WTC11 (cell line): ENCODE measurements at regions not wholly inside any gene's neighbourhood (a gene's known extent, or its start where the extent isn't known, plus 50 kb on each side); places are given as distances from the start of the nearest gene placed in this dataset.

ENCODE experiments used
- ATF6 ChIP-seq: sonication (generic); formaldehyde crosslinking; IDR thresholded peaks from 2 replicates; pipeline ENCODE4 v1.8.1; 2023; ENCODE audit warnings: mild to moderate bottlenecking, missing genetic modification reagents
- CTCF ChIP-seq: fragments of 200-600 bp; IDR thresholded peaks from 2 replicates; pipeline ENCODE4 v1.8.0; 2022; ENCODE audit warnings: antibody characterized with exemption
- EMX1 ChIP-seq: fragments of 250-450 bp; sonication (Bioruptor Pico); IDR thresholded peaks from 2 replicates; pipeline ENCODE4 v1.8.0; 2021; ENCODE audit warnings: mild to moderate bottlenecking
- ETV6 ChIP-seq: sonication (generic); formaldehyde crosslinking; IDR thresholded peaks from 2 replicates; pipeline ENCODE4 v1.8.1; 2022; ENCODE audit warnings: mild to moderate bottlenecking, missing genetic modification reagents
- FOXK1 ChIP-seq: sonication (generic); formaldehyde crosslinking; IDR thresholded peaks from 2 replicates; pipeline ENCODE4 v1.8.0; 2022; ENCODE audit warnings: mild to moderate bottlenecking, moderate library complexity, missing genetic modification reagents
- FOXP1 ChIP-seq: sonication (generic); formaldehyde crosslinking; IDR thresholded peaks from 2 replicates; pipeline ENCODE4 v1.8.0; 2022; ENCODE audit warnings: missing genetic modification reagents, mild to moderate bottlenecking, moderate library complexity, borderline replicate concordance
- HMGA2 ChIP-seq: fragments of 250-450 bp; sonication (Bioruptor Pico); IDR thresholded peaks from 2 replicates; pipeline ENCODE4 v1.4.0; 2021; ENCODE audit warnings: mild to moderate bottlenecking, moderate library complexity
- IRF1 ChIP-seq: sonication (generic); formaldehyde crosslinking; IDR thresholded peaks from 2 replicates; pipeline ENCODE4 v1.8.0; 2023; ENCODE audit warnings: missing genetic modification reagents
- MYBL2 ChIP-seq: sonication (generic); formaldehyde crosslinking; IDR thresholded peaks from 2 replicates; pipeline ENCODE4 v1.8.1; 2023; ENCODE audit warnings: mild to moderate bottlenecking, moderate library complexity, missing genetic modification reagents
- ZSCAN18 ChIP-seq: fragments of 250-450 bp; sonication (Bioruptor Pico); IDR thresholded peaks from 2 replicates; pipeline ENCODE4 v2.1.2; 2022; ENCODE audit warnings: mild to moderate bottlenecking, moderate library complexity
- TF ChIP-seq, protein P1 (sequence below): sonication (generic); formaldehyde crosslinking; IDR thresholded peaks from 2 replicates; pipeline ENCODE4 v1.8.0; 2022; ENCODE audit warnings: mild to moderate bottlenecking, missing genetic modification reagents

DNA sequence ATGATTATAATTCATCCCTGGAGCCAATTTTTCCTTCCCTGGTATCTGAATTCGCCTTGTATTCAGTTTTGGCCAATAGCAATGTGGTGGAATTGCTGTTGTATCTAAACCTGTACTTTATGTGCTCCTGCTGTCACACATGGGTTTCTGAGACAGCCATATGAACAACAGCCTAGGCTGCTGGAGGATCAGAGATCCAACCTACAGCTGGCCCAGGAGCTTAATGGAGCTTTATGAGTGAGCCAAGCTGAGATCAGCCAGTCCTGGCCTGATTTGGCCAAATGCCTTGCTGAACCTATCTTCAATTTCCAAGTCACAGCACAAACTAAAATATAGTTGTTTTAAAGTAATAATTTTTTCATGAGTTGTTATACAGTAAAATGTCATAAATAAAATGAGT lies 1071.5 kb downstream of the PCDH7 start:
- TF ChIP-seq ETV6 (CRISPR knock-in tag) (no peak), FOXK1 (no peak), FOXP1 (CRISPR knock-in tag) (no peak), ATF6 (CRISPR knock-in tag) (no peak), IRF1 (CRISPR knock-in tag) (no peak), EMX1 (CRISPR knock-in tag) (no peak), CTCF (no peak), ZSCAN18 (CRISPR knock-in tag) (no peak), HMGA2 (CRISPR knock-in tag) (no peak), MYBL2 (no peak)
- TF ChIP-seq, protein P1, sequence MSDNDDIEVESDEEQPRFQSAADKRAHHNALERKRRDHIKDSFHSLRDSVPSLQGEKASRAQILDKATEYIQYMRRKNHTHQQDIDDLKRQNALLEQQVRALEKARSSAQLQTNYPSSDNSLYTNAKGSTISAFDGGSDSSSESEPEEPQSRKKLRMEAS = no peak
